ENCODE measurements at regions not wholly inside any gene's neighbourhood (a gene's known extent, or its start where the extent isn't known, plus 50 kb on each side); places are given as distances from the start of the nearest gene placed in this dataset.

- TF ChIP-seq EZH2 (IDR thresholded peaks at IDR 0.05; ENCODE audit: low read length, missing control alignments) (no peak), CTCF (conservative IDR thresholded peaks at IDR 0.05 in 1 of 2, IDR thresholded peaks at IDR 0.05 in 1 of 2; ENCODE audit: low read depth in 1 of 2, low read length in 2 of 2) (no peak)
Observed at GRCh38 chr11:113579292-113579940, 104.2 kb upstream of the DRD2 start.

Data from fibroblast of lung (primary cell).